DMS 273 (cell line): ENCODE measurements at regions not wholly inside any gene's neighbourhood (a gene's known extent, or its start where the extent isn't known, plus 50 kb on each side); places are given as distances from the start of the nearest gene placed in this dataset.

ENCODE experiments used
- DNase-seq: peaks from one replicate; lab custom pipeline; 2025; ENCODE audit not compliant: unreplicated experiment; lab: John Stamatoyannopoulos, UW

DNA sequence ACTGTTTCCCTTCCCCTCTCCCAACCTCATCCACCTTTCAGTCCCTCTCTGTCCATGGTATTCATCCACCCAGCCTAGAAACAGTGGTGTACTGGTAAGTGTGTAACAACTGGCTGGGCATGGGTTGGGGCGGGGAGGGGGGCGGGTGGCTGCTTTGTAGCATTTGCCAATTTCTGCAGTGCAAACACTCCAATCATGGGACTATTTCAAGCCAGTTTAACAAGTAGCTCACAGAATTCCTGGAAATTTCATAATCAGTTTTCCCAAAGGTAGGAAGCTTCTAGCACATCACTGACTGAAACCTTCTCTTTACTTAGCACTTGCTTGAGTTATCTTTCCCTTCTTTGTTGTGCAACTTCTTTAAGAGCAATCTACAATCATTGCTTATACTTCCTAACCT lies 100.8 kb upstream of the WASF3 start:
- DNase-seq, result no peak

DNA sequence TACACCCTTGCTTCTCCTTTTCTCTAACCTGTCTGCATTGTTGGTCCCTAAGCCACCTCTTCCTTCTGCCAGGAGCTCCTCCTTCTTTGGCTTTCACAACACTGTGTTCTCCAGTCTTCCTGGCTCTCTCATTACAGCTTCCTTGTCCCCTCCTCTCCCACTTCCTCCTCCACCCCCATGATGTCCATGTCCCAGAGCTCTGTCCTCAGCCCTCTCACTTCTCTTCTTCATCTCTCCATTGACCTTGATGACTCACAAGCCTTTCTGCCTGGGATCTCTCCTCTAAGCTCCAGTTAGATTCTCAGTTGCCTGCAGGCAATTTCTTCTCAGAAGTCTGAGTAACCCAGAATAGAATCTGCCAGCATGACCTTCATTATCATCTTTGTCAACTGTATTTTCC lies 100.3 kb upstream of the WASF3 start:
- DNase-seq, result no peak

DNA sequence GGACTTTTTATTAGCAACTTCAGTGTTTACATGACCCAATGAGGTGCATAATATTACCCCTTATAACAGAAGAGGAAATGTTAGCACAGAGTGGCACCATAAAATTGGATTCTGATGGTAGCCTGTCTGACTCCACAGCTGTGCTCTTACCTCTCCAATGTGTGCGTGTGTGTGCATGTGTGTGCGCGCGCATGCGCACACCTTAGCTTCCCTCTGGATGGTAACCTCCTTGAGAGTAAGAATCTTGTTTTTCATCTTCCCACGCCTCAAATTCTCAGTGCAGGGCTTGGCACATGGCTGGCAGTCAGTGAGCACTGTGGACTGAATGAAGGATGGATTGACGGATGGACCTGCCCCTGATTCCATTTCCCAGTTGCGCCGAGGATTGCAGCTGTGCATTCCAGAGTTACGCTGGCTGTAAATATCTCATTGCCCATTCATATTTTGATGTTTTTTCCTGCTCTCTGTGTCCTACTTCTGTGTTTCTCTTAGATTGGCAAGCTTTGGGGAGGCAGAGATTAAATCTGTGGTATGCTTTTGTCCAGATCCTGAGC lies 99.2 kb upstream of the WASF3 start:
- no peak for DNase-seq

DNA sequence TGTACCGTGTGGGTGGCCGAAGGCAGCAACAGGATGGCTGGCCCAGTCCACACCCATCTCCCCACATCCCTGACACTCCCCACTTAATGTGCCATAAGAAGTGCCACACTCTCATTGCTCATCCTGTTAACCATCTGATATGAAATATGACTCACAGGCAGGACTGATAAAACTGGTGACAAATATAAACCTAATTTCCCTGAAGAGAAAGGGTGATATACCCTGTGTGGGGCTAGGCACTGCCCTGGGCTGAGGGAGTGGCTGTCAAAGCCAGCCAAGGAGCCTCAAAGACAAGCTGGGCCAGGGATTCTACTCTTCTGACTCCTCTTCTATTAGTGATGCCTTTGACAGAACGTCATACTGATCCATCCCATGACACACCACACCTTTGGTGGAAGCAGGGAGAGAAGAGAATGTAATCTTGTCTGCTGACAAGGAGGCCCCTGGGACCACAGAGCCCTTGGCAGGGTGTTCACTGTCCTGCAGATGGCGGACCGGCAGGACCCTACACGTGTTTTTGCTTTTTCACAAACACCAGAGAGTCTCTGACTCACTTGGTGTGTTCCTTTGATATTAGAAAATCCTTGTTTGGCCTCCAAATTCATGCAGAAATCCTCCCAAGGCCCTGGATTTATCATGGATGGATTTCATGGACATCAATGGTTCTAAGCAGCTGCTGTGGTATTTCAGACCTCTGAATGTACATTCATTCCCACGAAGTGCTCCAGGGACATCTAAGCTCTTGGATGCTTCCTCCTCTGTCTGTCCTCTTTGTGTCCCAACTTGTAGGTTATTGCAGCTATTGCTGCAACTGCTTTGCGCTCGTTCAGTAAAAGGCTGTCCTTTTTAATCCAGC lies 98.0 kb upstream of the WASF3 start:
- DNase-seq, result no peak

DNA sequence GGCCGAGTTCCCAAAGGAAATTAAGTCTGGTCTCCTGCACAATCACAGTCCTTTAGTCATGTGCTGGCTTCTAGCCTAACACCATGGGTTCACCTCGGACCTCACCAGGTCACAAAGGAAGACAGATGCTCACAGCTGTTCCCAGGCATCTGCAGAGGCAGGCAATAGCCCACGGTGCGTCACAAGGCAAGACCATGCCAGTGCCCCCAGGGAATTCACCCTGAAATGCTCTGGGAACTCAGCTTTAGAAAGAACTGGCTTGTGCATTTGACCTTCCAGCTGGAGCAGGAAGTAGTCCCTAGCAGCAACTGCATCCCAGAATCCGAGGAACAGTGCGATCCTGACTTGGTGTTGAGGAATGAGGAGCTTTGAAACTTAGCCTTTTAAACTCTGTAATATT lies 96.8 kb upstream of the WASF3 start:
- no peak for DNase-seq

DNA sequence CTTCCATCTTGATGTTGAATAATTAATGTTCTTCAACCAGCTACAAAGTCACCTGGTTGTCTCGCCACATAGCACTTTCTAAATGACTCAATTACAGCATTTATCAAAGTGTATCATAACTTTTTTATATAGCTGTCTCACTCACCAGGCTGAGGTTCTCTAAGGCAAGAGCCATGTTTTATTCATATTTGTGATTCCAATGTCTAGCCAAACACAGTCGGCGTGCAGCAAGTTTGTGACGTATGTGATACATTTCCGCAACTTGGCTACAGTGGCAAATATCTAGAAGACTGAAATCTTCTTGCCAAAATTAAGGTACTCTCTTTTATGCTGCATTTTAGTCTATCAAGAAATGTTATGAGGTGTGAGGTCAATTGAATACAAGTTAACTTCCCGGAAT lies 94.2 kb upstream of the WASF3 start:
- DNase-seq, result no peak

DNA sequence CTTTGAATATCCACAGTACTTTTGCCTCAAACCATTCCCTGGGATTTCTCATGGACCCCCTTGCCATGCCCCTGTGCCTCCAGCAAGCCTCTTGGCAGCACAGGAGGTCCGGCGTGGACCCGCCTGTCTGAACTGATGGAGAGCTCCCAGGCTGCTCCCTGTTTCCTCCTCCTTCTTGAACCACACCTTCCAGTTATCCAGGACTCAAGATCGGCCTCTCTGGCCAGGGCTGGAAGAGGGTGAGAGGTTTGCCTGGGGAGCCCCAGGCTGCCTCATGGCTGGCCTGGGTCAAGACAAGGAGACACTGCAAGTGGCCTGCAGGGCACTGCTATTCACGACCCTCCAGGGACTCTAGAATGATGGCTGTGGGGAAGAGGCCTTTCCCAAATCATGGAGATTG lies 93.6 kb upstream of the WASF3 start:
- no peak for DNase-seq

DNA sequence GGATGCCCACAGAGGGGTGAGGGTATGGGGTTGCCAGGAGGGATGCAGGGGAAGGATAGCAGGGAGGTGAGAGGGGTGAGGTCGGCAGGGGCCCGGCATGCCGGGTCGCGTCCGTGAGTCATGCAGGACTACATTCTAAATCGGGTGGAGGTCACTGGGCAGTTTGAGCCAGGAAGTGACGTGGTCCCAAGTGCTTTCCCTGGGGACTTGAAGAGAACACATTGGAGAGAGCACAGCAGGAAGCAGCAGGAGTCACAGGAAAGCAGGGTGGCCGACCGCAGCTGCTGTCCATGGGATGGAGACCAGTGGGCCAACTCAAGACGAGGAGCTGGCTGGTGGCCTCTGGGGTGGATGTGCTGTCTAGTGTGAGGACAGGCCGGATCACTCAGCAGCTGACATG lies 92.0 kb upstream of the WASF3 start:
- DNase-seq, result no peak

DNA sequence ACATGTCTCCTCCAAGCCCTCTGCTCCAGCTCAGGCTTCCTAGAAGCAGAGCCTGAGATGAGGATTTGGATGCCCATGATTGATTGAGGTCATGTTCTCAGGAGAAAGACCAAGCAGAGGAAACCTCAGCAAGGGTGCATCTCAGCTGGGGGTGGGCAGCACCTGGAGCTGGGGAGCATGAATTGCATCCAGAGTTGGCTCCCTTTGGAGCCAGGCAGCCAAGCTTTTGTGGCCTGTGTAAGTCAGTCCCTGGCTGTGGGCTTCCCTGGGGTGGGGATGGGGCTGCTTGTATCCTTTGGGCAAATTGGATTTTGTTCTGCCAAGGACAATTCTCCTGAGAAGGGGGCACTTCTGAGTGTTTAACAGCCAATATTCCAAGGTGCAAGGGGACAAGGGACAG lies 91.5 kb upstream of the WASF3 start:
- DNase-seq, result no peak

GRCh38 chr13:26468265-26468801 lies 89.2 kb upstream of the WASF3 start:
- DNase-seq, result no peak

- DNase-seq, result no peak
Observed at GRCh38 chr13:26469602-26470001, 87.9 kb upstream of the WASF3 start.

DNA sequence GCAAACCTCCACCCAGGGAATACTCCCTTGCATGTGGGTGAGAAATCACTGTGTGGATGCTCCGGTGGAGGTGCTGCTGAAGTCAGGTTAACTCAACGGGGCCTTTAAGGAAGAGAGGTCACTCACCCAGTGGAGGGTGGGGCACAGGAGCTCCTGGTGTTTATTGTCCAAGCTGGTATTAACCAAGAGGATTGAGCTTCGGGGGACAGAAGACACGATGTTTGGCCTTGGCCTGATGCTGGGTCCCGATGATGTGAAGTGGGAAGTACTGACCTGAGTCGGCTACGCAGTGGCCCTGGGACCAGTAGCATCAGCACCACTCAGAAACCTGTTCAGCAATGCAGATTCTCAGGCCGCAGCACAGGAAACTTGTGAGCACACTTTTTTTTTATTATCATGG lies 85.7 kb upstream of the WASF3 start:
- DNase-seq, result no peak

DNA sequence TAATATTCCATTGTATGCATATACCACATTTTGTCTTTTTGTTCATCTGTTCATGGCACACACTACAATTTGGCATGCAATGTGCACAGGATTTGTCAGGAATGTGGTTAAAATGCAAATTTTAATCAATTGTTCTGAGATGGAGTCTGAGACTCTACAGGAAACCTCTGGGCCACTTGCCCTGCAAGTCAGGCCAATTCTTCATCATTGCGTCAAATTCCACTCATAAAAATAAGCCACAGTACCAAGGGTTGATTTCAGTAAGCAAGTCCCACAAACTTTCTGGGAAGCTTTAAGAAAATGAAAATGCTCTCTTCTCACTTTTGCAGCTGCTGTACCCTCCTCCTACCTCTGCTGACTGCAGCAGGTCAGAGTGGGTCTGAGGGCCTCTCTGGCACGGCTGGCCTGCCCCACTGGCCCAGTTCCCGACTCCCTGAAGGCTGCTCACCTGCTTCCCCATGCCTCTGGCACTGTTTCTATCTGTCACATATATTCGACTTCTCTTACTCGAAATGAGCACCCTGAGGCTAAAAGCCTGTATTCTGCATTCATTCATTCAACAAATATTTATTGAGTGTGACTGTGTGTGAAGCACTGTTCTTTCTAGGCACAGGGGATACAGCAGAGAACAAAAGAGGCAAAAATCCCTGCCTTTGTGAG lies 83.8 kb upstream of the WASF3 start:
- DNase-seq, result no peak

DNA sequence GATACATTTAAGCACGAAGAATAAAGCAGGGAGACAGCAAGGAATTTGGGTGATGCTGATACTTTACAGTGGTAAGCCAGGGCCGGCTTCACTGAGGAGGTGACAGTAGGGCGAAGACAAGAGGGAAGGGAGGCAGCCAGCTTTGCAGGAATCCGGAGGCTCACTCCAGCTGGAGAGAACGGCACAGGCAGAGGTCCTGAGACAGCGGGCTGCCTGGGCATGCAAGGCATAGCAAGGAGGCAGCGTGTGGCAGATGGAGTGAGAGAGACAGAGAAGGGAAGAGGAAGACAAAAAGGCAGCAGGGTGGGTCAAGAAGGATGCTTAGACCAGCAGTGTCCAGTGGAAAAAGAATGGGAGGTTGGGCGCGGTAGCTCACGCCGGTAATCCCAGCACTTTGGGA lies 83.2 kb upstream of the WASF3 start:
- no peak for DNase-seq

DNA sequence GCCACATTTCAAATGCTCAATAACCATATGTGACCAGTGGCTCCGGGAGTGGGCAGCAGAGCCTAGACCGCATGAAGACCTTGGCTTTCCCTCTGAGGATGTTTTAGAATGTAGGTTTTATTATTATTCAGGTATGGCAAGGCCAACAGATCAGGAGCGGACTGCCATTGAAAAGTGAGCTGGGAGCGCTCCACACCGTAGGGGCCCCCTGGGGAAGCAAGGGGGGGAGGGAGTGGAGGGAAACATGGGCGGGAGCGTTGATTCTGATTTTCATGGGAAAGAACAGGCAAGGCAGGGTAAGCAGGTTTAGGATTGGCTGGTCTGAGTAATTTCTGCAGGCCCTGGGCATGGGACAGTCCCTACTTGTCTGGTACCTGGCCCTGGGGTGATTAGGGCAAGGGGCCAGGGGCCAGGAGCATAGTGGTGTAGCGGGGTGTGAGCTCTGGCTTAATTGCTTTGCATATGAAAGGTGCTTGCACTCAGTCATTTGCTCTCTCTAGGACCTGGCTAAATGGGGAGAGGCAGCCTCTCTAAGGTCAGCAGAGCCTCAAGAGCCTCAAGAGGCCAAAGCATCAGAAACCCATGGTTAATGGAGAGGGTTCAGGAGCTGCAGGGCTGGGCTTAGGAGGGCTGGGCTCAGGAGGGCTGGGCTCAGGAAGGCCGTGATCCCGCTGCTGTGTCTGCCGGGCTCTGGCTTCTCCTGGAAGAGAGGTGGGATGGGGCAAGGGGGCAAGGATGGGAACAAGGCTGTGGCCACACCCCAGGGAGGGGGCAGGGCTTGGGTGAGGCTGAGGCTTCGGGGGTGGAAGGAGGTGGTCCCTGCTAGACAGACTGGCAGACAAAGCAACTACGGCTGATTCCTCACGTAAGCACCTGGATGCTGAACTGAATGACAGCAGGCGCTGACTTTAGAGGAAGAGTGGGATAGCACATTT lies 82.0 kb upstream of the WASF3 start:
- DNase-seq, result no peak

DNA sequence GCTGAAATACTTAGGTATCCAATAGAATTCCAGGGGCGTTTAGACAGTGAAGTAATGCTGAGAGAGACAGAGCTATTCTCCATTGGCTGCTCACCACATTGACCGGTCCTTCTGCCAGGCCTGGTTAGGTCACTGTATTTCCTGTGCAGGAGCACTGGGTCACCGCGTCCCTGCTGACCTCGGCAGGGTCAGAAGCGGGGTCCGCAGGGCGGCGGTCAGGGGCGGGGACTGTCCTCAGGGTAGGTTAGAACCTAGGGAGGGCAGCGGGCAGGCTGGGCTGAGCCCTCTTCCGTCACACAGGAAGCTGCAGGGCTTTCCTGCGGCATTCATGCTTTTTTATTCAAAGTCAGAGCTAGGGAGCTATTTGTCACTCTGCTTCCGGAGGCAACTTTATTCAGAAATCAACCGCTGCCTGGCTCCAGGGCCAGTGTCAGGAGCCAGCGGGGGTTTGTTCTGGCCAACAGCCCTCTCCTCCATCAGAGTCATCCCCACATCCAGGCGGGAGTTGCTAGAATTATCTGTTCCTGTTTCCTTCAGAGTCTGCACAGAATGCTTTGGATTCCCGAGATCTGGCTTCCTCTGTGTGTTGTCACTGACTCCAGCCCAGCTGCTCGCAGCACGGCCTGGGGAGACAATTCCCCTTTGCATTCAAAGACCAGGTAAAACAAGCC lies 81.2 kb upstream of the WASF3 start:
- DNase-seq, result no peak

- DNase-seq, result no peak
Observed at GRCh38 chr13:26476782-26477142, 80.7 kb upstream of the WASF3 start.

GRCh38 chr13:26477681-26478080 lies 79.8 kb upstream of the WASF3 start:
- no peak for DNase-seq

DNA sequence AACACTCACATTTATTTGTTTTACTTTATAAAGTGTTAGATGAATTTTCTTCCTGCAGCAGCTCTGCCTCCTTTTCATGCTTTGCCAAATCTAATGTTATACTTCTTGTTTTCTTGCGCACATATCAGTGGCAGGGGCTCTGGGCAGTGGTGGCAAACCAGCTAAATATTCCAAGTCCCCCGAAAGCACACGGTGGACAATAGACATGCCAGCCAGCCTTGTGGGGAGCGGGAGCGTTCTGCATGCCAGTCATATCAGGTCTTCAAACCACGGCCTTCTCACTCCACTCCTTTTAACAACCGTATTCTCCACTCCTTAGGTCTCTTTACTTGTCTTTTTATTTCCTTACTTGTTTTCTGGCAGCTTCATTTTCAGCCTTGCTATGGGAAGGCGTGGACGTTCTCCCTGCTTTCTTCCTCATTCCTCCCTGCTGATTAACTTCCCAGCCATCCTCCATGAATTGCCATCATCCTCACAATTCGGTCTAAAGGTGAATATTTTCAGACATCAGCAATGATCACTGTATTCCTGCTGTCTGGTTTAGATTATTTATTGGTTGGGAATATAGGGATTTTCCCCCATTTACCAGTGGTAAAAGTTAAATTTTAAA lies 77.1 kb upstream of the WASF3 start:
- no peak for DNase-seq
